ENCODE measurements at regions not wholly inside any gene's neighbourhood (a gene's known extent, or its start where the extent isn't known, plus 50 kb on each side); places are given as distances from the start of the nearest gene placed in this dataset.

- TF ChIP-seq CTCF (IDR thresholded peaks at IDR 0.05; ENCODE audit: insufficient read depth, low read length, poor library complexity, severe bottlenecking) = no peak
- no peaks in the 10 kb centered on the region for H3K27me3 ChIP-seq (ENCODE audit: control insufficient read depth, insufficient read depth, low read length)
These were observed 1073.5 kb downstream of the NAALADL2 start for GRCh38 chr3:175932586-175932985.

GRCh38 chr3:175919133-175919532 is 1060.0 kb downstream of the NAALADL2 start:
- H3K4me3 ChIP-seq (ENCODE audit: low read depth, low read length) = no peak overlapping the region
- no peak for TF ChIP-seq CTCF (IDR thresholded peaks at IDR 0.05; ENCODE audit: insufficient read depth, low read length, poor library complexity, severe bottlenecking)
- no peak for DNase-seq (ENCODE audit: low read depth)
- H3K36me3 ChIP-seq (ENCODE audit: control insufficient read depth, insufficient read depth, low read length) = no peaks in the 10 kb centered on the region
- H3K27me3 ChIP-seq (ENCODE audit: control insufficient read depth, insufficient read depth, low read length) = no peaks in the 10 kb centered on the region

More at GRCh38 chr3:175932586-175932985, 1073.5 kb downstream of the NAALADL2 start:
- no peaks in the 10 kb centered on the region for H3K36me3 ChIP-seq (ENCODE audit: control insufficient read depth, insufficient read depth, low read length)
- H3K4me3 ChIP-seq (ENCODE audit: low read depth, low read length) = no peak overlapping the region
- no peak for DNase-seq (ENCODE audit: low read depth)

- H3K4me3 ChIP-seq (ENCODE audit: low read depth, low read length) = no peak overlapping the region
- no peak for TF ChIP-seq CTCF (IDR thresholded peaks at IDR 0.05; ENCODE audit: insufficient read depth, low read length, poor library complexity, severe bottlenecking)
- H3K36me3 ChIP-seq (ENCODE audit: control insufficient read depth, insufficient read depth, low read length) = no peaks in the 10 kb centered on the region
- H3K27me3 ChIP-seq (ENCODE audit: control insufficient read depth, insufficient read depth, low read length) = no peaks in the 10 kb centered on the region
- DNase-seq (ENCODE audit: low read depth) = no peak
These were observed 1057.2 kb downstream of the NAALADL2 start for GRCh38 chr3:175916191-175916934.

- no peaks in the 10 kb centered on the region for H3K27me3 ChIP-seq (ENCODE audit: control insufficient read depth, insufficient read depth, low read length)
- DNase-seq (ENCODE audit: low read depth) = no peak
- H3K4me3 ChIP-seq (ENCODE audit: low read depth, low read length) = no peak overlapping the region
- H3K36me3 ChIP-seq (ENCODE audit: control insufficient read depth, insufficient read depth, low read length) = no peaks in the 10 kb centered on the region
- no peak for TF ChIP-seq CTCF (IDR thresholded peaks at IDR 0.05; ENCODE audit: insufficient read depth, low read length, poor library complexity, severe bottlenecking)
These were observed 1055.7 kb downstream of the NAALADL2 start for GRCh38 chr3:175914785-175915184.

- TF ChIP-seq CTCF (IDR thresholded peaks at IDR 0.05; ENCODE audit: insufficient read depth, low read length, poor library complexity, severe bottlenecking) = no peak
- H3K36me3 ChIP-seq (ENCODE audit: control insufficient read depth, insufficient read depth, low read length) = no peaks in the 10 kb centered on the region
- H3K4me3 ChIP-seq (ENCODE audit: low read depth, low read length) = no peak overlapping the region
- no peaks in the 10 kb centered on the region for H3K27me3 ChIP-seq (ENCODE audit: control insufficient read depth, insufficient read depth, low read length)
- no peak for DNase-seq (ENCODE audit: low read depth)
These were observed 1054.2 kb downstream of the NAALADL2 start for GRCh38 chr3:175913286-175913685.

GRCh38 chr3:175911937-175912336 is 1052.8 kb downstream of the NAALADL2 start:
- DNase-seq (ENCODE audit: low read depth) = no peak
- H3K36me3 ChIP-seq (ENCODE audit: control insufficient read depth, insufficient read depth, low read length) = no peaks in the 10 kb centered on the region
- TF ChIP-seq CTCF (IDR thresholded peaks at IDR 0.05; ENCODE audit: insufficient read depth, low read length, poor library complexity, severe bottlenecking) = no peak

More at GRCh38 chr3:175911937-175912336, 1052.8 kb downstream of the NAALADL2 start:
- Histone ChIP-seq H3K27me3 (ENCODE audit: control insufficient read depth, insufficient read depth, low read length) (no peaks in the 10 kb centered on the region), H3K4me3 (ENCODE audit: low read depth, low read length) (no peak overlapping the region)

Data from kidney epithelial cell (primary cell).